Liver (tissue), 8 donors: ENCODE measurements at regions not wholly inside any gene's neighbourhood (a gene's known extent, or its start where the extent isn't known, plus 50 kb on each side); places are given as distances from the start of the nearest gene placed in this dataset.

Experiments
- DNase-seq: peaks from one replicate; pipeline ENCODE4 v3.0.0-alpha.2; 2017; ENCODE audit warnings: low spot score
- H3K27ac ChIP-seq, 2 donors: one replicate each; pipeline ENCODE4 v1.7.0; 2013; ENCODE audit warnings: inconsistent platforms in 2 of 2, low read length in 2 of 2, control low read depth in 1 of 2, low read depth in 1 of 2, mild to moderate bottlenecking in 1 of 2
- H3K27me3 ChIP-seq, 4 donors: one replicate each; pipeline versions ENCODE4 v1.6.1 to v1.7.0; 2013; ENCODE audit warnings: low read length in 3 of 4, inconsistent platforms in 1 of 4, mild to moderate bottlenecking in 1 of 4, moderate library complexity in 1 of 4; ENCODE audit not compliant: control insufficient read depth in 4 of 4, insufficient read depth in 4 of 4
- H3K36me3 ChIP-seq, 4 donors: one replicate each; pipeline versions ENCODE4 v1.6.1 to v1.7.0; 2013; ENCODE audit warnings: low read length in 3 of 4, mild to moderate bottlenecking in 3 of 4, low read depth in 1 of 4, moderate library complexity in 1 of 4; ENCODE audit not compliant: control insufficient read depth in 4 of 4, insufficient read depth in 3 of 4
- H3K4me1 ChIP-seq, 4 donors: one replicate each; pipeline versions ENCODE4 v1.6.1 to v1.7.0; 2013; ENCODE audit warnings: low read length in 3 of 4, mild to moderate bottlenecking in 3 of 4, moderate library complexity in 1 of 4; ENCODE audit not compliant: control insufficient read depth in 4 of 4, insufficient read depth in 4 of 4
- H3K4me3 ChIP-seq, 3 donors: one replicate each; pipeline versions ENCODE4 v1.6.1 to v1.7.0; 2013; ENCODE audit warnings: low read length in 3 of 3, control low read depth in 1 of 3, low read depth in 1 of 3, mild to moderate bottlenecking in 1 of 3
- H3K9ac ChIP-seq, 2 donors: one replicate each; pipeline ENCODE4 v1.7.0; 2013; ENCODE audit warnings: low read length in 2 of 2, mild to moderate bottlenecking in 2 of 2, moderate library complexity in 2 of 2, control low read depth in 1 of 2, low read depth in 1 of 2
- H3K9me3 ChIP-seq, 4 donors: one replicate each; pipeline versions ENCODE4 v1.6.1 to v1.7.0; 2013; ENCODE audit warnings: low read length in 3 of 4; ENCODE audit not compliant: control insufficient read depth in 4 of 4
- EGR1 ChIP-seq, 2 donors: IDR thresholded peaks; 2 replicates each; pipeline ENCODE4 v1.6.1; 2016 to 2018; ENCODE audit warnings: antibody characterized with exemption in 2 of 2, low read depth in 2 of 2
- FOXA1 ChIP-seq: IDR thresholded peaks from 2 replicates; pipeline ENCODE4 v1.6.1; 2016; ENCODE audit warnings: antibody characterized with exemption
- FOXA2 ChIP-seq: IDR thresholded peaks from 2 replicates; pipeline ENCODE4 v1.6.1; 2016; ENCODE audit warnings: antibody characterized with exemption
- GABPA ChIP-seq, 2 donors: IDR thresholded peaks in 1 of 2; conservative IDR thresholded peaks in 1 of 2; 2 replicates each; pipeline ENCODE4 v1.6.1; 2016; ENCODE audit warnings: antibody characterized with exemption in 2 of 2, mild to moderate bottlenecking in 1 of 2, moderate library complexity in 1 of 2
- HNF4A ChIP-seq, 2 donors: conservative IDR thresholded peaks; 2 replicates each; pipeline ENCODE4 v1.6.1; 2016; ENCODE audit warnings: antibody characterized with exemption in 2 of 2, mild to moderate bottlenecking in 2 of 2
- HNF4G ChIP-seq: IDR thresholded peaks from 2 replicates; pipeline ENCODE4 v1.6.1; 2016; ENCODE audit warnings: antibody characterized with exemption
- JUND ChIP-seq, 2 donors: IDR thresholded peaks; 2 replicates each; pipeline ENCODE4 v1.6.1; 2016; ENCODE audit warnings: antibody characterized with exemption in 2 of 2
- NR2F2 ChIP-seq: IDR thresholded peaks from 2 replicates; pipeline ENCODE4 v1.6.1; 2016; ENCODE audit warnings: antibody characterized with exemption
- RAD21 ChIP-seq, 2 donors: IDR thresholded peaks; 2 replicates each; pipeline ENCODE4 v1.6.1; 2016; ENCODE audit warnings: antibody characterized with exemption in 2 of 2, mild to moderate bottlenecking in 2 of 2
- RXRA ChIP-seq, 2 donors: IDR thresholded peaks; 2 replicates each; pipeline ENCODE4 v1.6.1; 2017 to 2018; ENCODE audit warnings: antibody characterized with exemption in 2 of 2, mild to moderate bottlenecking in 1 of 2
- SP1 ChIP-seq: IDR thresholded peaks from 2 replicates; pipeline ENCODE4 v1.6.1; 2018; ENCODE audit warnings: antibody characterized with exemption, mild to moderate bottlenecking
- TAF1 ChIP-seq: conservative IDR thresholded peaks from 2 replicates; pipeline ENCODE4 v1.6.1; 2016; ENCODE audit warnings: antibody characterized with exemption, mild to moderate bottlenecking
- YY1 ChIP-seq: IDR thresholded peaks from 2 replicates; pipeline ENCODE4 v1.6.1; 2016; ENCODE audit warnings: antibody characterized with exemption, mild to moderate bottlenecking
- WGBS: extraction: QIAGEN DNeasy Blood & Tissue Kit; methylation state at CpG from one replicate; pipeline ENCODE4 v1.1.7; 2013; 5-methylcytosine and 5-hydroxymethylcytosine counted together
- TF ChIP-seq, protein P1 (sequence below): IDR thresholded peaks from 2 replicates; pipeline ENCODE4 v1.6.1; 2016; ENCODE audit warnings: antibody characterized with exemption, mild to moderate bottlenecking
- TF ChIP-seq, protein P2 (sequence below): fragments of 150-350 bp; IDR thresholded peaks from 2 replicates; pipeline ENCODE4 v1.5.1; 2017; ENCODE audit warnings: improper control_type of control experiment, low read depth, low read length; ENCODE audit not compliant: missing input control
- TF ChIP-seq, protein P3 (sequence below): IDR thresholded peaks from 2 replicates; pipeline ENCODE4 v1.6.1; 2016; ENCODE audit warnings: antibody characterized with exemption
- TF ChIP-seq, protein P4 (sequence below): IDR thresholded peaks from 2 replicates; pipeline ENCODE4 v1.6.1; 2016; ENCODE audit warnings: antibody characterized with exemption
- TF ChIP-seq, protein P5 (sequence below): IDR thresholded peaks from 2 replicates; pipeline ENCODE4 v1.6.1; 2016; ENCODE audit warnings: antibody characterized with exemption
- donor health status: healthy.
- donor health status: healthy.
- donor health status: healthy.
- donor health status: healthy.
- donor health status: healthy.

DNA sequence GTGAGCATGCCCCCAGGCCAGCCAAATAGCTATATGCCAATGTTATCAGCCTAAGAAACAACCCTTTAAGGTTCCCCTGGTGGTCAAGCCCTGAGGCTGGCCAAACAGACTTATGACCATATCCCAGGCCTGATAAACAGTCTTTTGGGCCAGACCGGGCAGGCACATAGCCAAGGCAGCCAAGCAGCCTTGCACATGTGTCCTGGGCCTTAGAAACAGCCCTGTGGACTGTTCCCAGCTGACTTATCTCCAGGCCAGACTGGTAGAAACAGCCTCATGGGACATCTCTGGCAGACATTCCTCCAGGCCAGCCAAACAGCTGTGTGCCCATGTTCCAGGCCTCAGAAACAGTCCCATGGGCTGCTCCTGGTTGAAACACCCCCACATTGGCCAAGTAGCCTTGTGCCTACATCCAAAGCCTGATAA lies 295.0 kb upstream of the MGAT4C start (continued):
- TF ChIP-seq, protein P1, sequence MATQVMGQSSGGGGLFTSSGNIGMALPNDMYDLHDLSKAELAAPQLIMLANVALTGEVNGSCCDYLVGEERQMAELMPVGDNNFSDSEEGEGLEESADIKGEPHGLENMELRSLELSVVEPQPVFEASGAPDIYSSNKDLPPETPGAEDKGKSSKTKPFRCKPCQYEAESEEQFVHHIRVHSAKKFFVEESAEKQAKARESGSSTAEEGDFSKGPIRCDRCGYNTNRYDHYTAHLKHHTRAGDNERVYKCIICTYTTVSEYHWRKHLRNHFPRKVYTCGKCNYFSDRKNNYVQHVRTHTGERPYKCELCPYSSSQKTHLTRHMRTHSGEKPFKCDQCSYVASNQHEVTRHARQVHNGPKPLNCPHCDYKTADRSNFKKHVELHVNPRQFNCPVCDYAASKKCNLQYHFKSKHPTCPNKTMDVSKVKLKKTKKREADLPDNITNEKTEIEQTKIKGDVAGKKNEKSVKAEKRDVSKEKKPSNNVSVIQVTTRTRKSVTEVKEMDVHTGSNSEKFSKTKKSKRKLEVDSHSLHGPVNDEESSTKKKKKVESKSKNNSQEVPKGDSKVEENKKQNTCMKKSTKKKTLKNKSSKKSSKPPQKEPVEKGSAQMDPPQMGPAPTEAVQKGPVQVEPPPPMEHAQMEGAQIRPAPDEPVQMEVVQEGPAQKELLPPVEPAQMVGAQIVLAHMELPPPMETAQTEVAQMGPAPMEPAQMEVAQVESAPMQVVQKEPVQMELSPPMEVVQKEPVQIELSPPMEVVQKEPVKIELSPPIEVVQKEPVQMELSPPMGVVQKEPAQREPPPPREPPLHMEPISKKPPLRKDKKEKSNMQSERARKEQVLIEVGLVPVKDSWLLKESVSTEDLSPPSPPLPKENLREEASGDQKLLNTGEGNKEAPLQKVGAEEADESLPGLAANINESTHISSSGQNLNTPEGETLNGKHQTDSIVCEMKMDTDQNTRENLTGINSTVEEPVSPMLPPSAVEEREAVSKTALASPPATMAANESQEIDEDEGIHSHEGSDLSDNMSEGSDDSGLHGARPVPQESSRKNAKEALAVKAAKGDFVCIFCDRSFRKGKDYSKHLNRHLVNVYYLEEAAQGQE = no peak

DNA sequence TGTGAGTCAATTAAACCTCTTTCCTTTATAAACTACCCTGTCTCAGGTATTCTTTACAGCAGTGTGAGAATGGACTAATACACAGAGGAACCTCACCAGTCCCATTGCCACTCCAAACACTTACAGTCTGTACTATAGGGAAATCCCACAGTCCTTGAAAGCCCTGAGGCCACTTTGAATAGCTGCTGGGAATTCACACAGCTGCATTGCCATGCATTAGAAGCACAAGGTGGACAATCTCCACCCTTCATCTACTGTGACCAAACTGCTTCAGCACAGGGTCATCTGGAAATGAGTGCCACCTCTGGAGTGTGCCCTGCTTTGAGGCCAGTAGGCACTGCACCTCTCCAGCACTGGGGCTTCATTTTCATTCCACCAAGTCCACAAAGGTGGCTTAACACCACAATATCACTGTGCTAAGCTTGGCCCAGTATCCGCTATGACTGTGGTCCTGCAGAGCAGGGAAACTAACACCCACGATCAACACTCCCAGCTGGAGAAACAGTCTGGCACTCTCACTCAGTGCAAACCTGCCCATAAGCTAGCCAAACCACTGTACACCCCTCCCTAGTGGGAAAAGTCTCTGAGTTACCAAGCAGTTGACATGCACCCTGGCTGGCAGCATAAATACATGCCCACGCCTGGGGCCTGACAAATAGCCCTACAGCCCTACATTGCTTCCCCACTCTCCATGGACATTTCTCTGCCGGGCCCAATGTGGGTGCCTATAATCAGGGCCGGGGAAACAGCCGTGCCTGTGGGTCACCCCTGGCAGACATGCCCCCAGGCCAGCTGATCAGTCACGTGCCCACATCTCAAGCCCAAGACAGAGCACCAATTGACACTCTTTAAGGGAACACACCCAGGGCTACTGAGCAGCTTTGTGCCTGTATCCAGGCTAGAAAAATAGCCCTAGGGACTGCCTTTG lies 294.3 kb upstream of the MGAT4C start:
- Histone ChIP-seq H3K9ac (no peak overlapping the region), H3K27me3 (no peaks in the 10 kb centered on the region), H3K4me3 (no peak overlapping the region), H3K9me3 (no peaks in the 10 kb centered on the region), H3K4me1 (no peaks in the 10 kb centered on the region), H3K27ac (no peak overlapping the region), H3K36me3 (no peaks in the 10 kb centered on the region)
- DNase-seq = no peak
- TF ChIP-seq, protein P2, sequence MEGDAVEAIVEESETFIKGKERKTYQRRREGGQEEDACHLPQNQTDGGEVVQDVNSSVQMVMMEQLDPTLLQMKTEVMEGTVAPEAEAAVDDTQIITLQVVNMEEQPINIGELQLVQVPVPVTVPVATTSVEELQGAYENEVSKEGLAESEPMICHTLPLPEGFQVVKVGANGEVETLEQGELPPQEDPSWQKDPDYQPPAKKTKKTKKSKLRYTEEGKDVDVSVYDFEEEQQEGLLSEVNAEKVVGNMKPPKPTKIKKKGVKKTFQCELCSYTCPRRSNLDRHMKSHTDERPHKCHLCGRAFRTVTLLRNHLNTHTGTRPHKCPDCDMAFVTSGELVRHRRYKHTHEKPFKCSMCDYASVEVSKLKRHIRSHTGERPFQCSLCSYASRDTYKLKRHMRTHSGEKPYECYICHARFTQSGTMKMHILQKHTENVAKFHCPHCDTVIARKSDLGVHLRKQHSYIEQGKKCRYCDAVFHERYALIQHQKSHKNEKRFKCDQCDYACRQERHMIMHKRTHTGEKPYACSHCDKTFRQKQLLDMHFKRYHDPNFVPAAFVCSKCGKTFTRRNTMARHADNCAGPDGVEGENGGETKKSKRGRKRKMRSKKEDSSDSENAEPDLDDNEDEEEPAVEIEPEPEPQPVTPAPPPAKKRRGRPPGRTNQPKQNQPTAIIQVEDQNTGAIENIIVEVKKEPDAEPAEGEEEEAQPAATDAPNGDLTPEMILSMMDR = no peak
- no peak for TF ChIP-seq HNF4G
- TF ChIP-seq, protein P3, sequence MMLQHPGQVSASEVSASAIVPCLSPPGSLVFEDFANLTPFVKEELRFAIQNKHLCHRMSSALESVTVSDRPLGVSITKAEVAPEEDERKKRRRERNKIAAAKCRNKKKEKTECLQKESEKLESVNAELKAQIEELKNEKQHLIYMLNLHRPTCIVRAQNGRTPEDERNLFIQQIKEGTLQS = no peak
- no peak for TF ChIP-seq YY1
- TF ChIP-seq RAD21 (IDR thresholded peaks at IDR 0.05) = no peak
- TF ChIP-seq SP1 = no peak
- TF ChIP-seq, protein P1 = no peak
- no peak for TF ChIP-seq TAF1
- TF ChIP-seq, protein P4, sequence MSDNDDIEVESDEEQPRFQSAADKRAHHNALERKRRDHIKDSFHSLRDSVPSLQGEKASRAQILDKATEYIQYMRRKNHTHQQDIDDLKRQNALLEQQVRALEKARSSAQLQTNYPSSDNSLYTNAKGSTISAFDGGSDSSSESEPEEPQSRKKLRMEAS = no peak
- TF ChIP-seq EGR1 (IDR thresholded peaks at IDR 0.05; ENCODE audit: low read depth in 2 of 2) = no peak
- no peak for TF ChIP-seq NR2F2
- TF ChIP-seq FOXA1 = no peak
- TF ChIP-seq GABPA (IDR thresholded peaks at IDR 0.05 in 1 of 2, conservative IDR thresholded peaks at IDR 0.05 in 1 of 2) = no peak
- no peak for TF ChIP-seq RXRA (IDR thresholded peaks at IDR 0.05)
- TF ChIP-seq, protein P5, sequence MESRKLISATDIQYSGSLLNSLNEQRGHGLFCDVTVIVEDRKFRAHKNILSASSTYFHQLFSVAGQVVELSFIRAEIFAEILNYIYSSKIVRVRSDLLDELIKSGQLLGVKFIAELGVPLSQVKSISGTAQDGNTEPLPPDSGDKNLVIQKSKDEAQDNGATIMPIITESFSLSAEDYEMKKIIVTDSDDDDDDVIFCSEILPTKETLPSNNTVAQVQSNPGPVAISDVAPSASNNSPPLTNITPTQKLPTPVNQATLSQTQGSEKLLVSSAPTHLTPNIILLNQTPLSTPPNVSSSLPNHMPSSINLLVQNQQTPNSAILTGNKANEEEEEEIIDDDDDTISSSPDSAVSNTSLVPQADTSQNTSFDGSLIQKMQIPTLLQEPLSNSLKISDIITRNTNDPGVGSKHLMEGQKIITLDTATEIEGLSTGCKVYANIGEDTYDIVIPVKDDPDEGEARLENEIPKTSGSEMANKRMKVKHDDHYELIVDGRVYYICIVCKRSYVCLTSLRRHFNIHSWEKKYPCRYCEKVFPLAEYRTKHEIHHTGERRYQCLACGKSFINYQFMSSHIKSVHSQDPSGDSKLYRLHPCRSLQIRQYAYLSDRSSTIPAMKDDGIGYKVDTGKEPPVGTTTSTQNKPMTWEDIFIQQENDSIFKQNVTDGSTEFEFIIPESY = no peak
- TF ChIP-seq HNF4A (conservative IDR thresholded peaks at IDR 0.05) = no peak
- no peak for TF ChIP-seq JUND (IDR thresholded peaks at IDR 0.05)
- TF ChIP-seq FOXA2 = no peak
- 84% methylated on average over 7 of the region's 7 CpGs for WGBS
